HG03097 (cell line): ENCODE measurements at regions not wholly inside any gene's neighbourhood (a gene's known extent, or its start where the extent isn't known, plus 50 kb on each side); places are given as distances from the start of the nearest gene placed in this dataset.
A peak's percentile ranks its signal among the peaks of the same experiment; 100 is the strongest.

ENCODE experiments used
- ATAC-seq: cut with Tn5 transposase; IDR thresholded peaks from one replicate; pipeline ENCODE4 v1.9.1; 2021; ENCODE audit not compliant: unreplicated experiment, low FRiP score

DNA sequence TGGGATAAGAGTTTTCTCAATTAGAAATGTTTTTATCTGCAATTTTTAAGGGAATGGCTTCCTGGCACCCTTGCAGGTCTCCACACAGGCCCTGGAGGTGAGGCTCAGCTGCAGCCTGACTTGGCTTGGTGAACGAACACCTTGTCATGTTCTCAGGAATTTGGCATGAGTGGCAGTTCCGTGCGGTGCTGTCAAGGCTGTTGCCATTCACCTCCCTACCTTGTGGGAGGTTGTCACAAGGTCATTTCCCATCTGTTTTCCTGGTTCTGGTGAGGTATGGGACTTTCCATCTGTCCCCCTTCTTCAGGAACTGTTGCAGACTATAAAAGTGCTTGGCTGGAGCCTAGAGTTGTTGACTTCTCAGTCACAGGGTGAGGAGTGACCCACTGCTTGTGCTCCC lies 82.9 kb downstream of the ELOVL4 start:
- ATAC-seq: no peak

DNA sequence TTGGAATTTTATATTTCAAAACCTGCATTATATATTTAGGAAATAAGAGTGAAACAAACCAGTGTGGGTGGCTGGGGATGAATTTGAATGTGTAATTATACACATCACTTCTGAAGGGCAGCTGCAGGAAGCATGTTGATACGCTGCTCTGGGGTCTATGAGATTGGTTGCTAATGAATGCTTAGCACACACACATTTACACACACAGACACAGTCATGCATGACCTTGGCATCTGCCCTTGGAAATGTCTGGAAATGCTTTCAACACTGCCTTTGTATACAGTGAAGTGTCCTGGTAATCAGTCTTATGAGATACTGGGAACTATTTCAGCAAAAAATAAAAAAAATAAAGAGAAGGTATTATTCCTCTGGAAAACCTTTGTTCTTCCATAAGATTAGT lies 83.4 kb downstream of the ELOVL4 start:
- no peak for ATAC-seq

GRCh38 chr6:79863566-79863965 lies 83.8 kb downstream of the ELOVL4 start:
- ATAC-seq: no peak

GRCh38 chr6:79862711-79863110 lies 84.6 kb downstream of the ELOVL4 start:
- no peak for ATAC-seq

GRCh38 chr6:79862126-79862525 lies 85.2 kb downstream of the ELOVL4 start:
- no peak for ATAC-seq

DNA sequence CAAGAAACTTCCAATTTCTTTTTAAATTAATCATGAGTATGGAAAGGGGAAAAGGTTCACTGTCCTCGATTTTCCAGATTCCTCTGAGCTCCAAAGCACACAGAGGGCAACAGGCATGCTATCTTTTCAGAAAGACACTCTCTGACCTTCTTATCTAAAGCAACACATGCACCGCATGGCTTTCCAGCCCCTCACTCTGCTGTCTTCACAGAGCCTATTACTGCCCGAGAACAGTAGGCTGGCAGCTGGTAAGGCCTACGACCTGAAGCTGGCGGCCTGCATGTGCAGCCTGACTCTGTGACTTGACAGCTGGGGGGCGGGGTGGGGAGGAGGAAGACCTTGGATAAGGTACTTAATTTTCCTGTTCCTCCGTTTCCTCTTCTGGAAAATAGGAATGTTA lies 86.3 kb downstream of the ELOVL4 start:
- ATAC-seq: no peak

GRCh38 chr6:79847426-79847825 lies 99.9 kb downstream of the ELOVL4 start:
- ATAC-seq: no peak

DNA sequence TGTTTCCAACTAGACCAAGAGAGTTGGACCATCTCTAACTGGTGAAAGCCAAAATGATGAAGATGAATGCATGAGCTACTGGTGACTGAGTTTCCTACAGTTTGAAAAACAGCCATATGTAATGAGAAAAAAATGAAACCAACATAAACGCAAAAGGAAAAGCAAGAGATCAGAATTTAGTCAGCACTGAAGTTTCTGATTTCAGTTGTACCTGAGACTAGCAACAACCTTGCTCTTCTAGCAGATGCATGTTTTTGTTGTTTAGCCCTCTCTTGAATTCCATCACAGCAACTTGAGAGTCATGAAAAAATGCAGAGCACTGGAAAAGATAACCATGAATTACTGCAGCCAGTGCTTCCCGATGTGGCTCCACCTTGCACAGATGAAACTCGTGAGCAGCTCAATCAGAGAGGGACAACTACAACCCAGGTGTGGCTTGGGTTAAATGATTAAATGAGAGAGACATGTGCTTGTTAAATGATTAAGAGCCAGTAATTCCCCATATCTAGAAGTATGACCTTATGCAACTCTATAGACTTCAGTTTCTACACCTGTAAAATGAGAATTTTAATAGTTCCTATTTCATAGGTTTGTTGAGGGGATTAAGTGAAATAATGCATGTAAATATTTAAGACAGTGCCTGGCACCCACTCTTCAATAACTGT lies 104.8 kb downstream of the ELOVL4 start:
- peak; percentile 83 for ATAC-seq

DNA sequence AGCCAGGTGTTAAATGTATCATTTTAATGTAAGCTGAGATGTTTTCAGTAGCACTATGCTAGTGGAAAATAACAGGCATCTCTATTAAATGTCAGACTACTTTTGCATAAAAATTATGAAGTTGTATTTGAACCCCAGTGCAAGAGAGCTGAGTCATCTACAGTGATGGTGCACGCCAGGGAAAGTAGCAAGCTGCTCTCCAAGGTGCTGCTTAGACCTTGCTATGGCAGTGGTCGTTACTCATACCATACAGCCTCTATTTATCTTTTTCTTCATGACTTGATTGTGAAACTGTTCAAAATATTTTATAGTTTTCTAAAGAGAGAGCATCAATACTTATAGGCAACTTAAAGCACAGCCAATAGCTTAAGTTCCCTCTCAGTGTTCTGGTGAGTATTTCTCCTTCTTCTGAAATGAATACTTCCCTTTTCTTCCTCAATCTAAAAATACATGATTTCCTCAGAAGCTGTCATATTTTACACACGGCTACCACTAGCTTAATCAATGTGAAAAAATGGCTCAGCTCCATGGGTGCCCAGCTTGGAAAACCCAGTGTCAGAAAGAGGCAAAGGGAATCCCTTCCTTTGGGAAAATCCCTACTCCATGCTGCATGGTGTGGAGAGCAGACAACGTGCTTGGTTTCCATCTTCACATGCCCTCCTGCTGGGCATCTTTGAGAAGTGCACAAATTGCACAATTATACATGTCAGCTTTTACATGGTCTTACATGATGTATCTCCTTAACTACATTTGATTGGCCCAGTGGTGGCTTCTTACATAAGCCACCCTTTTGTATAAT lies 105.6 kb downstream of the ELOVL4 start:
- peak; percentile 35 for ATAC-seq

DNA sequence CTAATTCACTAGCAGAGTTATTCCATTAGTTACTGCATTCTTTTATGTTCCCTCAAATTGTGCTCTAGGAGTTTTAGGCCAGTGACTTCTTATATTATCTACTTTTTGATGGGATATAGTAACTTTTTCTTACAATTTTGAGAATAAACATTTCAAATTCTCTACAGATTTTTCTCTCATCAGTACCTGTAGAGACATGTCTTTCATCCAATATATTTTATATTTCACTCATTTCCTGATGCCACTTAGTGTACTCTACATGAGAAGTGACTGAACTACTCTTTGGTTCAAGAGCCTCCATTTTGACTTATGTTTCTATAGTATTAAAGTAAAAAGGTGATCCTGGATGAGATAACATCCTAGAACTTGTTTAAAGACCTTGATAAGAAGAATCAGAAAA lies 108.5 kb downstream of the ELOVL4 start:
- ATAC-seq: no peak

GRCh38 chr6:79833964-79834284 lies 113.4 kb downstream of the ELOVL4 start:
- no peak for ATAC-seq

DNA sequence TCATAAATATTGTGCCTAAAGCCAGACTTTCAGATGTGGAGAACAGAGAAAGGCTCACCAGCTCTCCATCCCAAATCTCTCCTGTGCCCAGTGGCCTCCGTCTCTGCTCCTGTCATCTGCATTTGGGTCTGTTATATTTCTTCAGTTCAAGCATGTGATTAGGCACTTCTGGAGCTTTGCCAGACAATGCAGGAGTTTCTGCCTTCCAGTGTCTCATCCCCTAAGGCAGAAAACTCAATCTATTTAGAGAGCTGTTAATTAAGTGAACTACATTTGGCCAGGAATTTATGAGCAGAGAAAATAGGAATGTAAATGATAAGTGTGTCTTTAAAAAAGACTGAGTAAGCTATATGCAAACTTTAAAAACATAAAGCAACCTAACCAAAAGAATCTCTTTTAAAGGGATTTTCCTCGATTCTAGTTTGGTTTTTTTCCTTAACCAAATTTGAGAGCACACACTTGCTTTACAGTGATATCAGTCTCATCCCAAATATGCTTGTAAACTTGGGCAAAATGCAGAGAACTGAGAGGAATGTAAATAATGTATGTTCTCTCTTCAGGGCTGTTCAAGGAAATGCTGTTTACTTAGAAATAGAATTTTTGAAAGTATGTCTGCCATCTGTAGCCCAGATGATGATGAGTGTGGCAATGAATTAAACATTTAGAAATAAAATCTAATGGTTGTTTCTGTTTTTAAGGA lies 113.9 kb downstream of the ELOVL4 start:
- no peak for ATAC-seq

- no peak for ATAC-seq
These were observed 114.6 kb downstream of the ELOVL4 start for GRCh38 chr6:79832723-79833122.

DNA sequence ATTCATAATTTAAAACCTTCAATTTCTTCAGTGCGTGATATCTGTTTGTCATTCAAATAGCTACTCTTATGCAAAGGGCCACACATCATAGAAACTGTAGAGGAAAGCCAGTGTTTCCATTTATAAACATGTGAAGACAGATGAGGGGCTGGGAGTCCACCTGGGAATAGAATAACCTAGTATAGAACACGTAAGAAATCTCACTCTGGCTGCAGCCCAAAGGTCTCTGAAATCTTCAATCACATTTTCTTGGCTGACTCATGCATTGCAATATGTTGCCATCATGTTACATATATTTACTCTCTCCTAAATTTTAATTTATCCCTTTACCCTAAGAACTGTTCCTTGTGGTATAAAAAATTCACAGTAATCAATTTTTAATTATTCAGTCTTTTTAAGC lies 123.2 kb downstream of the ELOVL4 start:
- ATAC-seq: no peak

- no peak for ATAC-seq
These were observed 125.5 kb downstream of the ELOVL4 start for GRCh38 chr6:79821859-79822258.

GRCh38 chr6:79818471-79818870 lies 128.9 kb downstream of the ELOVL4 start:
- no peak for ATAC-seq

GRCh38 chr6:79814940-79815339 lies 132.4 kb downstream of the ELOVL4 start:
- ATAC-seq: no peak

DNA sequence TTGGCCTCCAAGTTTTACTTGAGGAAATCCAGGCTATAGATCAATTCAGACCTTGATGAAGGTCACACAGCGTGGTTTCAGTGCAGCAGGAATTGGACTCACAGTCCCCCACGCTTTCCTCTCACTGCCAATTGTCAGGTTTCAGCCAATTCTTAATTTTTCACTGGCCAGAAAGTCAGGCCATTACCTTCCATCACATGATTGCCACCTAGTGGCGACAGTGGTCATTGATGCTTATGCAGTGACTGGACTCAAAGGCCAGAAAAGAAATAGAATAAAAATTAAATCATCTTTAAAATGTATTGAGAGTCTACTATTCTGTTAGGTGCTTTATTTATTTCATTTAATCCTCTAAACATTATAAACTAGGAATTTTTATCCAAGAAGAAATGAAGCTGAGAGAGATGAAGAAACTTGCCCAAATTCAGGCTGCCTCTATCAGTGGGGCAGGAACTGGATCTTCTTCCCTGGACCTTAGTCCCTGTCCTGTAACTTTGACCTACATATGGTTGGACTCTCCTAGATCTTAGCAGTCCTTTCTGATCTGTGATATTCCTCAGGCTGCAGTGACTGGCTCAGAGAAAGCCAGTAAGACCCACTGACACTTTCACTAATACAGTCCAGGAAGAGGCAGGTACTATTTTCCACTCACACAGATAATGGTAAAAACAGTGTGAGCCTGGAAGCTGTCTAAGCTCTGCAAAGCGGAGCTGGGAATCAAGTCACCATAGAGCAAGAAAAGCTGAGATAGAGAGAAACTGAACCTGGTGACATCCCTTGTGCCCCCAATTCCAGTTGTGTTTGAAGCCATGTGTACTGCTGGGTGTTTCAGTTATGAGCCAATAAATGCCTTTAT lies 133.3 kb downstream of the ELOVL4 start:
- peak; percentile 74 for ATAC-seq

- ATAC-seq: no peak
These were observed 134.1 kb downstream of the ELOVL4 start for GRCh38 chr6:79813143-79813850.

DNA sequence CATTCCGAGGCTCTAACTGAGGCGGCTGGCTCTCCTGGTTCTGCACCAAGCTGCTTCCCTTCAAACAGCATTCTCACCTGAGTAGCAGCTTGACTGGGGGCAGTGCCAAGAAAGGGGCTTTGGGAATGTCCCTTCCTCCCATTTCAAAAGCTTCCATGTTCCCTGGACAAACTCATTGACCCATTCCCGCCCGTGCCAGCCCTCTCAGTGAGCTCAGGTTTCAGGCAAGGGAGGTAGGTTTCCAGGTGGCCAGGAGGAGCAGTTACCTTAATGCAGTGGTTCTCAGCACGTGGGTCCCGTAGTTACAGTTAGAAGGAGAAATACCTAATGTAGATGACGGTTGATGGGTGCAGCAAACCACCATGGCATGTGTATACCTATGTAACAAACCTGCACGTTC lies 135.2 kb downstream of the ELOVL4 start:
- no peak for ATAC-seq
